CD4-positive, alpha-beta memory T cell (primary cell): ENCODE measurements at regions not wholly inside any gene's neighbourhood (a gene's known extent, or its start where the extent isn't known, plus 50 kb on each side); places are given as distances from the start of the nearest gene placed in this dataset.

ENCODE experiments used
- CTCF ChIA-PET: fragments of 350-600 bp; sonication (Branson Sonifier 250); formaldehyde crosslinking; loops from one replicate; lab custom pipeline; 2021; ENCODE audit warnings: inconsistent platforms; ENCODE audit not compliant: partially characterized antibody; lab: Charles Lee
- POLR2A ChIA-PET: fragments of 350-600 bp; sonication (Branson Sonifier 250); formaldehyde crosslinking; loops from one replicate; lab custom pipeline; 2021; ENCODE audit not compliant: partially characterized antibody; lab: Charles Lee
- DNase-seq, 5 donors: peaks; one replicate each; pipeline versions ENCODE4 v3.0.0 to v3.0.0-alpha.2; 2020 to 2022; ENCODE audit warnings: mixed read lengths in 1 of 5
- H3K27ac ChIP-seq: one replicate; pipeline ENCODE4 v1.7.0; 2013; ENCODE audit warnings: low read depth, low read length
- H3K27me3 ChIP-seq: 2 replicates; pipeline ENCODE4 v1.7.0; 2013; ENCODE audit warnings: mild to moderate bottlenecking, low read length, moderate library complexity; ENCODE audit not compliant: insufficient read depth
- H3K36me3 ChIP-seq: 2 replicates; pipeline ENCODE4 v1.7.0; 2013; ENCODE audit warnings: mild to moderate bottlenecking, low read length, moderate library complexity; ENCODE audit not compliant: insufficient read depth
- H3K4me1 ChIP-seq: 2 replicates; pipeline ENCODE4 v1.7.0; 2013; ENCODE audit warnings: mild to moderate bottlenecking, low read length, moderate library complexity; ENCODE audit not compliant: insufficient read depth
- H3K4me3 ChIP-seq, 2 donors: one replicate each; pipeline ENCODE4 v1.7.0; 2013; ENCODE audit warnings: low read length in 2 of 2, mild to moderate bottlenecking in 1 of 2
- H3K9me3 ChIP-seq, 2 donors: one replicate each; pipeline ENCODE4 v1.7.0; 2013; ENCODE audit warnings: low read length in 2 of 2, control low read depth in 1 of 2; ENCODE audit not compliant: control insufficient read depth in 1 of 2
- H3K27ac Mint-ChIP-seq, 7 donors: one replicate each; pipeline ENCODE4 v1.8.0; 2020 to 2021; ENCODE audit warnings: mixed read lengths in 7 of 7, mild to moderate bottlenecking in 6 of 7, inconsistent platforms in 3 of 7, moderate library complexity in 3 of 7
- H3K27me3 Mint-ChIP-seq, 2 donors: one replicate each; pipeline ENCODE4 v1.8.0; 2020 to 2021; ENCODE audit warnings: mixed read lengths in 2 of 2
- H3K36me3 Mint-ChIP-seq, 2 donors: one replicate each; pipeline ENCODE4 v1.8.0; 2020 to 2021; ENCODE audit warnings: mixed read lengths in 2 of 2, inconsistent platforms in 1 of 2, mild to moderate bottlenecking in 1 of 2
- H3K4me1 Mint-ChIP-seq, 4 donors: one replicate each; pipeline ENCODE4 v1.8.0; 2020 to 2021; ENCODE audit warnings: mixed read lengths in 4 of 4, mild to moderate bottlenecking in 1 of 4
- H3K4me3 Mint-ChIP-seq, 8 donors: one replicate each; pipeline ENCODE4 v1.8.0; 2020 to 2021; ENCODE audit warnings: mixed read lengths in 8 of 8, mild to moderate bottlenecking in 7 of 8, moderate library complexity in 6 of 8, inconsistent platforms in 3 of 8
- H3K9me3 Mint-ChIP-seq, 8 donors: one replicate each; pipeline ENCODE4 v1.8.0; 2020 to 2021; ENCODE audit warnings: mixed read lengths in 8 of 8, mild to moderate bottlenecking in 5 of 8, inconsistent platforms in 3 of 8, moderate library complexity in 1 of 8
- intact Hi-C: fragments of 100-400 bp; cut with micrococcal nuclease; formaldehyde crosslinking; loops from one replicate; pipeline ENCODE4 v1.15.1; 2023

GRCh38 chr10:33095867-33096815 lies 138.1 kb upstream of the ITGB1 start:
- H3K27me3 ChIP-seq: no peaks in the 10 kb centered on the region
- H3K9me3 Mint-ChIP-seq: peaks cover 0 to 39% (median 13%) of the 10 kb centered on the region in 8 donors
- H3K27ac ChIP-seq: no peak overlapping the region
- CTCF ChIA-PET: interaction anchor here (1.0 to 1.4 kb wide), 3 partner anchors 14 to 38 kb away, joined by 3 to 4 read pairs (median 3); no protein-coding TSS in a partner anchor
- no peaks in the 10 kb centered on the region for H3K27me3 Mint-ChIP-seq
- peak overlapping the region in 4 of 8 donors; percentile 7 to 49 (median 23) for H3K4me3 Mint-ChIP-seq
- H3K36me3 ChIP-seq: no peaks in the 10 kb centered on the region
- intact Hi-C loops: no loop called here
- H3K4me1 Mint-ChIP-seq: peaks cover 48 to 80% (median 67%) of the 10 kb centered on the region in 4 donors
- H3K9me3 ChIP-seq: no peaks in the 10 kb centered on the region
- no peak for DNase-seq
- POLR2A ChIA-PET: interaction anchor here (0.9 to 51.2 kb wide), 3 partner anchors 9 to 41 kb away, joined by 5 to 2213 read pairs (median 194); no protein-coding TSS in a partner anchor
- H3K36me3 Mint-ChIP-seq: peaks cover 48 to 51% of the 10 kb centered on the region in 2 donors
- peaks cover 48% of the 10 kb centered on the region for H3K4me1 ChIP-seq
- no peak overlapping the region for H3K4me3 ChIP-seq
- H3K27ac Mint-ChIP-seq: peak overlapping the region in 4 of 7 donors; percentile 12 to 50 (median 27)

GRCh38 chr10:33094263-33095051 lies 136.4 kb upstream of the ITGB1 start:
- Histone ChIP-seq H3K4me1 (peaks cover 31% of the 10 kb centered on the region), H3K36me3 (no peaks in the 10 kb centered on the region), H3K27ac (no peak overlapping the region), H3K4me3 (no peak overlapping the region), H3K27me3 (no peaks in the 10 kb centered on the region), H3K9me3 (no peaks in the 10 kb centered on the region)
- Mint-ChIP-seq H3K4me3 (peak overlapping the region in 4 of 8 donors; percentile 31 to 64 (median 42)), H3K9me3 (peaks cover 0 to 51% (median 19%) of the 10 kb centered on the region in 8 donors), H3K27me3 (peaks cover 0 to 1% of the 10 kb centered on the region in 2 donors), H3K4me1 (peaks cover 43 to 79% (median 61%) of the 10 kb centered on the region in 4 donors), H3K36me3 (peaks cover 54 to 60% of the 10 kb centered on the region in 2 donors), H3K27ac (peak overlapping the region in 4 of 7 donors; percentile 19 to 96 (median 36))
- CTCF ChIA-PET: interaction anchor here (0.9 to 1.2 kb wide), 4 partner anchors 22 to 85 kb away, joined by 3 read pairs; no protein-coding TSS in a partner anchor
- intact Hi-C loops: no loop called here
- DNase-seq: no peak
- POLR2A ChIA-PET: interaction anchor here (0.6 to 51.2 kb wide), 7 partner anchors 9 to 84 kb away, joined by 3 to 2213 read pairs (median 7); no protein-coding TSS in a partner anchor

- H3K27me3 ChIP-seq: no peaks in the 10 kb centered on the region
- POLR2A ChIA-PET: interaction anchor here (1.2 to 51.2 kb wide), 6 partner anchors 9 to 44 kb away, joined by 4 to 2213 read pairs (median 14); no protein-coding TSS in a partner anchor
- DNase-seq: no peak
- no peak overlapping the region for H3K27ac ChIP-seq
- no peak overlapping the region for H3K4me3 ChIP-seq
- peaks cover 0 to 1% of the 10 kb centered on the region in 2 donors for H3K27me3 Mint-ChIP-seq
- no peaks in the 10 kb centered on the region for H3K9me3 ChIP-seq
- H3K4me3 Mint-ChIP-seq: peak overlapping the region in 3 of 8 donors; percentile 4 to 49 (median 48)
- intact Hi-C loops: no loop called here
- H3K27ac Mint-ChIP-seq: peak overlapping the region in 1 of 7 donors; percentile 26
- peaks cover 37 to 79% (median 55%) of the 10 kb centered on the region in 4 donors for H3K4me1 Mint-ChIP-seq
- CTCF ChIA-PET: interaction anchor here (0.8 to 3.3 kb wide), 5 partner anchors 8 to 53 kb away, joined by 3 to 12 read pairs (median 3); no protein-coding TSS in a partner anchor
- H3K4me1 ChIP-seq: peaks cover 28% of the 10 kb centered on the region
- H3K36me3 ChIP-seq: no peaks in the 10 kb centered on the region
- H3K9me3 Mint-ChIP-seq: peaks cover 0 to 51% (median 20%) of the 10 kb centered on the region in 8 donors
- H3K36me3 Mint-ChIP-seq: peaks cover 50 to 59% of the 10 kb centered on the region in 2 donors
Observed at GRCh38 chr10:33093362-33093761, 135.3 kb upstream of the ITGB1 start.

GRCh38 chr10:33092596-33092995 lies 134.6 kb upstream of the ITGB1 start:
- DNase-seq: no peak
- ChIA-PET POLR2A (interaction anchor here (0.6 to 4.1 kb wide), 8 partner anchors 8 to 139 kb away, joined by 3 to 29 read pairs (median 7); no protein-coding TSS in a partner anchor), CTCF (interaction anchor here (0.8 to 3.3 kb wide), 4 partner anchors 8 to 83 kb away, joined by 3 to 12 read pairs (median 4); no protein-coding TSS in a partner anchor)
- Histone ChIP-seq H3K27ac (no peak overlapping the region), H3K4me3 (no peak overlapping the region), H3K27me3 (no peaks in the 10 kb centered on the region), H3K36me3 (no peaks in the 10 kb centered on the region), H3K9me3 (no peaks in the 10 kb centered on the region), H3K4me1 (peaks cover 30% of the 10 kb centered on the region)
- Mint-ChIP-seq H3K4me1 (peaks cover 39 to 81% (median 57%) of the 10 kb centered on the region in 4 donors), H3K36me3 (peaks cover 52 to 63% of the 10 kb centered on the region in 2 donors), H3K27me3 (peaks cover 0 to 1% of the 10 kb centered on the region in 2 donors), H3K4me3 (peak overlapping the region in 4 of 8 donors; percentile 17 to 44 (median 21)), H3K27ac (peak overlapping the region in 4 of 7 donors; percentile 1 to 71 (median 12)), H3K9me3 (peaks cover 3 to 52% (median 25%) of the 10 kb centered on the region in 8 donors)
- intact Hi-C loops: no loop called here

- Histone ChIP-seq H3K9me3 (no peaks in the 10 kb centered on the region), H3K4me3 (no peak overlapping the region), H3K27me3 (no peaks in the 10 kb centered on the region), H3K4me1 (peaks cover 39% of the 10 kb centered on the region), H3K36me3 (no peaks in the 10 kb centered on the region), H3K27ac (no peak overlapping the region)
- no peak for DNase-seq
- Mint-ChIP-seq H3K9me3 (peaks cover 3 to 54% (median 28%) of the 10 kb centered on the region in 8 donors), H3K27ac (peak overlapping the region in 2 of 7 donors; percentile 11 to 79), H3K27me3 (peaks cover 0 to 1% of the 10 kb centered on the region in 2 donors), H3K4me1 (peaks cover 45 to 82% (median 60%) of the 10 kb centered on the region in 4 donors), H3K4me3 (peak overlapping the region in 1 of 8 donors; percentile 24), H3K36me3 (peaks cover 57 to 65% of the 10 kb centered on the region in 2 donors)
- ChIA-PET POLR2A (interaction anchor here (0.8 to 4.1 kb wide), 6 partner anchors 8 to 82 kb away, joined by 3 to 29 read pairs (median 5); no protein-coding TSS in a partner anchor), CTCF (interaction anchor here (0.8 to 3.3 kb wide), 2 partner anchors 10 to 45 kb away, joined by 3 to 12 read pairs; no protein-coding TSS in a partner anchor)
- intact Hi-C loops: no loop called here
Observed at GRCh38 chr10:33091201-33091600, 133.2 kb upstream of the ITGB1 start.

- H3K36me3 Mint-ChIP-seq: peaks cover 52 to 64% of the 10 kb centered on the region in 2 donors
- ChIA-PET CTCF (interaction anchor here (1.3 kb wide), 1 partner anchor 11 kb away, joined by 3 read pairs; no protein-coding TSS in a partner anchor), POLR2A (interaction anchor here (1.0 to 2.7 kb wide), 2 partner anchors 13 kb away, joined by 3 to 17 read pairs; no protein-coding TSS in a partner anchor)
- Histone ChIP-seq H3K36me3 (no peaks in the 10 kb centered on the region), H3K4me3 (no peak overlapping the region), H3K9me3 (no peaks in the 10 kb centered on the region), H3K27me3 (no peaks in the 10 kb centered on the region), H3K4me1 (peaks cover 51% of the 10 kb centered on the region), H3K27ac (no peak overlapping the region)
- no peak overlapping the region for H3K4me3 Mint-ChIP-seq
- H3K27me3 Mint-ChIP-seq: peaks cover 0 to 1% of the 10 kb centered on the region in 2 donors
- H3K4me1 Mint-ChIP-seq: peaks cover 45 to 77% (median 62%) of the 10 kb centered on the region in 4 donors
- DNase-seq: no peak
- intact Hi-C loops: no loop called here
- peak overlapping the region in 2 of 7 donors; percentile 25 to 84 for H3K27ac Mint-ChIP-seq
- H3K9me3 Mint-ChIP-seq: peaks cover 5 to 51% (median 21%) of the 10 kb centered on the region in 8 donors
Observed at GRCh38 chr10:33088990-33089389, 131.0 kb upstream of the ITGB1 start.
